ENCODE measurements at regions not wholly inside any gene's neighbourhood (a gene's known extent, or its start where the extent isn't known, plus 50 kb on each side); places are given as distances from the start of the nearest gene placed in this dataset.

- H3K79me2 ChIP-seq (ENCODE audit: insufficient read depth, low read length), result 0 out of 2 replicates have a peak, but pooled peaks cover 2% of the 10 kb centered on the region
- H3K79me1 ChIP-seq (ENCODE audit: insufficient read depth, low read depth, low read length, poor library complexity, severe bottlenecking), result no peaks in the 10 kb centered on the region
- H3K27me3 ChIP-seq (ENCODE audit: insufficient read depth, low read length), result no peaks in the 10 kb centered on the region
- H3K4me2 ChIP-seq (ENCODE audit: insufficient read depth, insufficient read length, low read length), result no peak overlapping the region
- no peak for TF ChIP-seq CTCF (conservative IDR thresholded peaks at IDR 0.05)
- no peaks in the 10 kb centered on the region for H3K9me3 ChIP-seq (ENCODE audit: control insufficient read depth, low read depth, low read length)
- no peak overlapping the region for H3K14ac ChIP-seq (ENCODE audit: insufficient read depth, low read length)
- no peak overlapping the region for H4K91ac ChIP-seq (ENCODE audit: insufficient read length, low read depth, low read length)
- no peaks in the 10 kb centered on the region for H3K27me3 Mint-ChIP-seq (ENCODE audit: low read depth)
- H2BK5ac ChIP-seq (ENCODE audit: insufficient read length, low read length), result no peak overlapping the region
- no peak overlapping the region for H4K8ac ChIP-seq (replicated peaks; ENCODE audit: insufficient read length, low read depth, low read length)
- H4K5ac ChIP-seq (ENCODE audit: insufficient read length, low read depth, low read length), result no peak overlapping the region
- H3K9ac ChIP-seq (ENCODE audit: extremely low read depth, insufficient read length, low read length), result no peak overlapping the region
- no peak overlapping the region for H3K4ac ChIP-seq (ENCODE audit: low read depth, low read length)
- H2BK120ac ChIP-seq (ENCODE audit: low read depth, low read length, poor library complexity, severe bottlenecking), result no peak overlapping the region
- H2BK15ac ChIP-seq (ENCODE audit: low read depth, low read length), result no peak overlapping the region
- no peak overlapping the region for H3T11ph ChIP-seq (ENCODE audit: low read length)
- no CpG with 5 or more reads among the region's 5 CpGs for WGBS (ENCODE audit: extremely low coverage, insufficient read length, low lambda C conversion rate)
- H3K36me3 Mint-ChIP-seq (ENCODE audit: insufficient read depth in 1 of 3, low read depth in 3 of 3), result no peaks in the 10 kb centered on the region; a peak in 1 of 7 replicates
- H3K4me1 ChIP-seq (ENCODE audit: insufficient read depth, low read length), result no peaks in the 10 kb centered on the region; the same call in 1 of the 2 replicates
- H2AFZ ChIP-seq (ENCODE audit: low read length), result no peak overlapping the region
- H3K4me3 Mint-ChIP-seq, result no peak overlapping the region
- no peak overlapping the region for H3K23ac ChIP-seq (ENCODE audit: insufficient read length, low read depth, low read length)
- peaks cover 6 to 7% of the 10 kb centered on the region in 2 experiments; a peak in 3 of 4 replicates for H3K4me1 Mint-ChIP-seq
- no peaks in the 10 kb centered on the region for H3K23me2 ChIP-seq (ENCODE audit: insufficient read length, low read depth, low read length, poor library complexity, severe bottlenecking)
- DNase-seq, result no peak
- no peak overlapping the region for H3K27ac ChIP-seq (ENCODE audit: insufficient read length, low read depth, low read length)
- H3K56ac ChIP-seq (ENCODE audit: insufficient read length, low read depth, low read length), result no peak overlapping the region
- no peak overlapping the region for H2BK12ac ChIP-seq (ENCODE audit: insufficient read length, low read depth, low read length)
- no peak overlapping the region for H3K27ac Mint-ChIP-seq
- no peaks in the 10 kb centered on the region for H4K20me1 ChIP-seq (ENCODE audit: control insufficient read depth, insufficient read depth, insufficient read length)
- H3K9me3 Mint-ChIP-seq, result peaks cover 0 to 5% of the 10 kb centered on the region in 2 experiments; a peak in 2 of 5 replicates
- H2BK20ac ChIP-seq (ENCODE audit: low read depth, low read length, poor library complexity, severe bottlenecking), result no peak overlapping the region
- H3K18ac ChIP-seq (ENCODE audit: insufficient read length, low read depth, low read length), result no peak overlapping the region
- H2AK5ac ChIP-seq (ENCODE audit: insufficient read length, low read length), result no peak overlapping the region
These were observed 647.8 kb downstream of the CDH9 start for GRCh38 chr5:26390608-26391007.
